ENCODE measurements at regions not wholly inside any gene's neighbourhood (a gene's known extent, or its start where the extent isn't known, plus 50 kb on each side); places are given as distances from the start of the nearest gene placed in this dataset.

- CTCF ChIA-PET = interaction anchor here (0.7 to 6.3 kb wide), 4 partner anchors 8 to 220 kb away, joined by 3 to 267 read pairs (median 4); no protein-coding TSS in a partner anchor
Measured at GRCh38 chr6:165881806-165882205, 218.8 kb upstream of the PDE10A start.

GRCh38 chr6:165880686-165881085, 217.6 kb upstream of the PDE10A start:
- ChIA-PET POLR2A (no interaction called here), CTCF (no interaction called here)
- Histone ChIP-seq H3K36me3 (ENCODE audit: control insufficient read depth in 2 of 2, insufficient read depth in 1 of 2, low read length in 2 of 2) (no peaks in the 10 kb centered on the region), H3K4me3 (ENCODE audit: low read depth, low read length) (no peak overlapping the region), H3K4me1 (ENCODE audit: control insufficient read depth, insufficient read depth, low read length) (no peaks in the 10 kb centered on the region), H3K9me3 (ENCODE audit: control insufficient read depth, insufficient read depth, low read depth, low read length) (no peaks in the 10 kb centered on the region), H3K27ac (ENCODE audit: extremely low read depth, low read depth, low read length) (no peak overlapping the region)
- no peak for TF ChIP-seq ZBTB21 (tag by site-specific recombination; IDR thresholded peaks at IDR 0.05)
- TF ChIP-seq ZSCAN4 (tag by site-specific recombination; IDR thresholded peaks at IDR 0.05) = no peak
- TF ChIP-seq ZNF112 (tag by site-specific recombination; IDR thresholded peaks at IDR 0.05) = no peak
- TF ChIP-seq GLI4 (tag by site-specific recombination; IDR thresholded peaks at IDR 0.05) = no peak
- TF ChIP-seq ZNF600 (tag by site-specific recombination; IDR thresholded peaks at IDR 0.05) = no peak
- no peak for TF ChIP-seq ZNF362 (tag by site-specific recombination; IDR thresholded peaks at IDR 0.05)
- no peak for TF ChIP-seq ZNF449 (tag by site-specific recombination; IDR thresholded peaks at IDR 0.05)
- no peak for TF ChIP-seq HOXA7 (CRISPR knock-in tag; IDR thresholded peaks at IDR 0.05; ENCODE audit: borderline replicate concordance)
- TF ChIP-seq ZNF16 (tag by site-specific recombination; IDR thresholded peaks at IDR 0.05; ENCODE audit: low read depth) = no peak
- TF ChIP-seq INSM2 (tag by site-specific recombination; IDR thresholded peaks at IDR 0.05) = no peak

More at GRCh38 chr6:165881806-165882205, 218.8 kb upstream of the PDE10A start:
- H3K27ac ChIP-seq (ENCODE audit: extremely low read depth, low read depth, low read length) = no peak overlapping the region
- no peak overlapping the region for H3K4me3 ChIP-seq (ENCODE audit: low read depth, low read length)
- no peaks in the 10 kb centered on the region for H3K36me3 ChIP-seq (ENCODE audit: control insufficient read depth in 2 of 2, insufficient read depth in 1 of 2, low read length in 2 of 2)
- no peaks in the 10 kb centered on the region for H3K4me1 ChIP-seq (ENCODE audit: control insufficient read depth, insufficient read depth, low read length)
- no peaks in the 10 kb centered on the region for H3K9me3 ChIP-seq (ENCODE audit: control insufficient read depth, insufficient read depth, low read depth, low read length)
- TF ChIP-seq SCRT2 (tag by site-specific recombination; IDR thresholded peaks at IDR 0.05) (no peak), ZNF664 (tag by site-specific recombination; IDR thresholded peaks at IDR 0.05) (no peak), ZNF510 (tag by site-specific recombination; IDR thresholded peaks at IDR 0.05; ENCODE audit: insufficient replicate concordance) (no peak), ZNF174 (tag by site-specific recombination; IDR thresholded peaks at IDR 0.05) (no peak)
- POLR2A ChIA-PET = no interaction called here

GRCh38 chr6:165877773-165878172, 214.7 kb upstream of the PDE10A start:
- Histone ChIP-seq H3K9me3 (ENCODE audit: control insufficient read depth, insufficient read depth, low read depth, low read length) (no peaks in the 10 kb centered on the region), H3K36me3 (ENCODE audit: control insufficient read depth in 2 of 2, insufficient read depth in 1 of 2, low read length in 2 of 2) (no peaks in the 10 kb centered on the region), H3K4me3 (ENCODE audit: low read depth, low read length) (no peak overlapping the region), H3K4me1 (ENCODE audit: control insufficient read depth, insufficient read depth, low read length) (no peaks in the 10 kb centered on the region), H3K27ac (ENCODE audit: extremely low read depth, low read depth, low read length) (no peak overlapping the region)
- POLR2A ChIA-PET = no interaction called here
- CTCF ChIA-PET = interaction anchor here (0.6 to 2.8 kb wide), 4 partner anchors 8 to 229 kb away, joined by 3 to 15 read pairs (median 4); no protein-coding TSS in a partner anchor
- no peak for TF ChIP-seq GFI1B (tag by site-specific recombination; IDR thresholded peaks at IDR 0.05)
- no peak for TF ChIP-seq ZBTB6 (tag by site-specific recombination; IDR thresholded peaks at IDR 0.05)
- TF ChIP-seq ZNF521 (tag by site-specific recombination; IDR thresholded peaks at IDR 0.05) = no peak
- no peak for TF ChIP-seq BCL11B (tag by site-specific recombination; IDR thresholded peaks at IDR 0.05; ENCODE audit: low read depth)
- TF ChIP-seq PRDM4 (tag by site-specific recombination; IDR thresholded peaks at IDR 0.05) = no peak
- no peak for TF ChIP-seq GLIS2 (tag by site-specific recombination; IDR thresholded peaks at IDR 0.05)
- TF ChIP-seq ZNF555 (tag by site-specific recombination; conservative IDR thresholded peaks at IDR 0.05) = no peak
- no peak for TF ChIP-seq ZNF423 (tag by site-specific recombination; IDR thresholded peaks at IDR 0.05)
- TF ChIP-seq ZNF549 (tag by site-specific recombination; IDR thresholded peaks at IDR 0.05) = no peak
- no peak for TF ChIP-seq ZIC2 (tag by site-specific recombination; IDR thresholded peaks at IDR 0.05)

Measured in HEK293 (cell line).